ENCODE measurements at regions not wholly inside any gene's neighbourhood (a gene's known extent, or its start where the extent isn't known, plus 50 kb on each side); places are given as distances from the start of the nearest gene placed in this dataset.
A peak's percentile ranks its signal among the peaks of the same experiment; 100 is the strongest.

DNA sequence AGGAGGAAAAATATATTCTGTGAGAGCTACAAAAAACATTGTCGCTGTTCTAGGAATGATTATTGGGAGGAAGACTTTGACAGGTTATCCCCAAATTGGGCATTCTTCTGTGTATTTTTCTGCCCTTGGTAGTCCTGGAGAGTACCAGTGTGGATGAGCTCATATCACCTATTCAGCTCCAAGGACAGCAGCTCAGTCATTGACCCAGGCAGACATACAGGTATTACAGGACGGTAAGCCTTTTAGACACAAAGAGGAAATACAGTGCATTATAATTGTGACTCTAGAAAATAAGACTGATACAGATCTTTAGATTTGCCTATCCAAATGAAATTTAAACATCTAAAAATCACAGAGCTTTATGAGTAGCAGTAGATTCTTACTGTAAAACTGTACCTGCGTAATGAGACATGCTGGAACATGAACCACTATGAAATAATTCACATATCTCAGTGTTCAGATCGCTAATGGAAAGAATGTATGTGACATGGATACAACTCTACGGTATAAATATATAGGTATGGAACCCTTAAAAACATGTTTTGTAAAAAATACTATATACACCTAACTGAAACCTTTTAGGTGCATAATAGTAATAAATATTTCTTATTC is 56.0 kb downstream of the PLK2 start:
- FAIRE-seq (no peak), DNase-seq (ENCODE audit: insufficient read length, low spot score) (no peak)
- no peak for TF ChIP-seq POLR2A (IDR thresholded peaks at IDR 0.05; ENCODE audit: low read depth, low read length)

DNA sequence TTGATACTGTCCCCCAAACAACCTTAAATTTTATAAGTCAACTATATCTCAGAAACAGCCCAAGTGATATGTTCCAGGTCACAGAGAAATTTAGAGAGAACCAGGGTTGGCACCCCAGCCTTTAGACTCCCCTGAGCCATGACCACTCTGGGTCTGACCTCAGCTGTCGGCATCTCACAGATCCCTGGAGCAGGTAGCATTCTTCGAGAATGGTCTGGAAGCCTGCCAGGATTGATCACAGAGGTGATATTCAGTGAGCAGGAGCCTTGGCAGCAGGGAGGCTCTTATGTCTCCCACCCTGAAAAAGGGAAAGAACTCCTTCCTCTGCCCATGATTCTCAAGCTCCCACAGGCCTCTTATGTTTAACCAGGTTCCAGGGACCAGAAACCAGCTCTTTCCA is 58.2 kb downstream of the PLK2 start:
- no peak for TF ChIP-seq POLR2A (IDR thresholded peaks at IDR 0.05; ENCODE audit: low read depth, low read length)
- FAIRE-seq (no peak), DNase-seq (ENCODE audit: insufficient read length, low spot score) (no peak)

DNA sequence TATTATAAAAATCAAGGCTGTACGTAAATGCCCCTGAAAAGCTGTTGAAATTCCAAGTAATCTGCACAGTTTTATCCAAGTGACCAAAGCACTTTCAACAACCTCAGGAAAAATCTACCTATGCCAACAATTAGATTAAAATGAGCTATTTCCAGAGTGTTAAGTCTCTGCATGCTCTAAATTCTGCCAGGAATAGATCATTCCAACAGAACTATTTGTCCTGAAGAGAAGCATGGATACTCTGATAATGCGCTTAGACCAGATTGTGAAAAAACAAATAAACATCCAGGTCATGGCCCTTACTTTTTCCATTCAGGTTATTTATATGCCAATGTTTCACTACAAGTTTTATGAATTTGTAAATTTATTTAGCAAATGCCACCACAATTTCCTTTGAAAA is 59.1 kb downstream of the PLK2 start:
- TF ChIP-seq POLR2A (IDR thresholded peaks at IDR 0.05; ENCODE audit: low read depth, low read length) = no peak
- DNase-seq (ENCODE audit: insufficient read length, low spot score) (no peak), FAIRE-seq (no peak)

DNA sequence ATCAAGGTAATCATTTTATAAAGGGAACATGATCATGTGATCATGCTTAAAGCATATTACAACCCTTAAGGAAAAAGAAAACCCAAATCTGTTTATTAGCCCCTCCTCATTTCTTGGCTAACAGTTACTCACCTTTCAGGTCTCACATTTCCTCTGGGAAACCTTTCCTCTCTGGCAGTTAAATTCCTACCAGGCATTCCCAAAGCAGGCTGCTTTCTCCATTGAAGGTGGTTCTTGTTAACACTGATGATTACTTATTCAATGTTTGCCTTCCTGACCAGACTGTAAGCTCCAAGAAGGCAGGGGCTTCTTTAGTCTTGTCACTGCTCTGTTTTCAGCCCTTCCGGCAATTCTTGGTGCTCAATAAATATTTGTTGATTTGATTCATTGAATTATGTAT is 59.9 kb downstream of the PLK2 start:
- no peak for FAIRE-seq
- no peak for TF ChIP-seq POLR2A (IDR thresholded peaks at IDR 0.05; ENCODE audit: low read depth, low read length)
- no peak for DNase-seq (ENCODE audit: insufficient read length, low spot score)

DNA sequence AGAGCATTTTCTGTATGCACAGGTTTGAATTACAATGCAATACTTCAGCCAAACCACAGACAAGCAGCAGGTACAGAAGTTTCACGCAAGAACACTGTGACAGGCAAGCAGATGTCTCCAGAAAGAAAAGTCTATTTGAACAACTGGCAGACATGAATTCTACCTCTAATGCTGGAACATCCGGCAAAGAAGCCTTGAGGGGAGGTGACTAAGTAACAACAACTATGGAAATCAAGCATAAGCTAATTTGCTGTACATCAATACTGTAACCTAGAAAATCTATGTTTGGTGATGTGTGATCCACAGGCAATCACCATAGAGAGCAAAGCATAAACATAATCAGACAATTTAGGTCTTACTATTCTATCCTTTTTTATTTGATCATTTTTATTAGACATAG is 65.5 kb downstream of the PLK2 start:
- FAIRE-seq (no peak), DNase-seq (ENCODE audit: insufficient read length, low spot score) (no peak)
- no peak for TF ChIP-seq POLR2A (IDR thresholded peaks at IDR 0.05; ENCODE audit: low read depth, low read length)

DNA sequence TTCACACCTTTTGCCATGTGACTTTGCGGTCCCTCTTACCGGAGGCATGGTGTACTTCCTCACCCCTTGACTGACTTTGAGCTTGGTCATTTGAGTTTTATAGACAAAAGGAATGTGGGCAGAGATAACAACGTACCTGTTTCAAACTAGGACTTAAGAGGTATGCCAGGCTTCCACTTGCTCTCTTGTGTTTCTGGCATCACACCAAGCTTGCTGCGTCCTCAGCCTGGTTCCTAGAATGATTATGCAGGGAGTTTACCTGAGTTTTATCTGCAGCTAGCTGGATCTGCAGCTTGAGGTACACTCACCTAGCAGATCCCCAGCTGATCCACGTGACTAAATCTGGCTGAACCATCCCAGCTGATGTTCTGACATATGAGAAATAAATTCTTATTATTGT is 66.2 kb downstream of the PLK2 start:
- FAIRE-seq (no peak), DNase-seq (ENCODE audit: insufficient read length, low spot score) (no peak)
- TF ChIP-seq POLR2A (IDR thresholded peaks at IDR 0.05; ENCODE audit: low read depth, low read length) = no peak

DNA sequence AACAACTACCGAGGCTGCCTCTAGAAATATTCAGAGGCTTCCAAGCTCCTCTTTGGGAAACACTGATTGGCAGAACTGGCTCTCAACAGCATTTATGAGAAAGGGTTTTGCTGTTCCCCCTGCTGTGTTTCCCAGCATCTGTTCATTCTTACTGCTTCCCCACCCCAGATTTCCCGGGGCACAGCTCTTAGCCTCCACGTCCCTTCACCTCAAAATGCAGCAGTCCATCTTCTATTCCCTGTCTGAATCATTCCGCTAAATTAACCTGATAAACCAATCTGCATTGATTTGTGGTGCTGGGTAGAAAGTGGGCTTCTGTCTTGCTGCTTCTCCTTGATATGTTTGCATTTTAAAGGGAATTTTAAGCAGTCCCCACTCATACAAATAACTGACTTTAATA is 67.4 kb downstream of the PLK2 start:
- DNase-seq (ENCODE audit: insufficient read length, low spot score) (no peak), FAIRE-seq (no peak)
- no peak for TF ChIP-seq POLR2A (IDR thresholded peaks at IDR 0.05; ENCODE audit: low read depth, low read length)

DNA sequence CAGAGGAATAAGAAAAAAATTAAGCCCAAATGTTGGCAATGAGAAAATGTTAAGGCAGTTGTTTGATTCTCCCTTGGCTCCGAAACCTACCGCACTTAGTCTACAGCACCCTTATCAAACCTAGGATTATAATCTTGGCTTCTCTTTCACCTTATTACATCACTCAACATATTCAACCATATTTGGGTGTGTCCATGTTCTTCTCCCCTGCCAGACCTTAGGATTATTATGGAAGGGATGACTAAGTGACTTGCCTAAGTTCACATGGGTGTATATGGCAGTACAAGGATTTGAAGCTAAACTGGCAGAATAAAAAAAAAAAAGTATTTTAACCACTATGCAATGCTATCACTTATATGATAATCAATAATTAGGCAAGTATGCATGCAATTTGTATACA is 76.4 kb downstream of the PLK2 start:
- DNase-seq (ENCODE audit: insufficient read length, low spot score) = no peak
- no peak for TF ChIP-seq POLR2A (IDR thresholded peaks at IDR 0.05; ENCODE audit: low read depth, low read length)
- no peak for FAIRE-seq

DNA sequence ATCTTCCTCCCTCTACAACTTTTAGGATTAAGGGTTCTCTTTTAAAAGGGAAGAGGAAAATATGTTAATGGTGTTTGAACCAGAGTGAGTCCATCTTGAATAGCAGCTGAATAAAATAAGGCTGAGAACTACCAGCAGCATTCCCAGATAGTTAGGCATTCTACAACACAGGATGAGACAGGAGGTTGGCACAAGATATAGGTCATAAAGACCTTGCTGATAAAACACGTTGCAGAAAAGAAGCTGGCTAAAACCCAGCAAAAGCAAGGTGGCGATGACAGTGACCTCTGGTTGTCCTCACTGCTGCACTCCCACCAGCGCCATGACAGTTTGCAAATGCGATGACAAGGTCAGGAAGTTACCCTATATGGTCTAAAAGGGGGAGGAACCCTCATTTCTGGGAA is 77.8 kb downstream of the PLK2 start:
- TF ChIP-seq POLR2A (IDR thresholded peaks at IDR 0.05; ENCODE audit: low read depth, low read length) = no peak
- DNase-seq (ENCODE audit: insufficient read length, low spot score) = no peak
- no peak for FAIRE-seq

DNA sequence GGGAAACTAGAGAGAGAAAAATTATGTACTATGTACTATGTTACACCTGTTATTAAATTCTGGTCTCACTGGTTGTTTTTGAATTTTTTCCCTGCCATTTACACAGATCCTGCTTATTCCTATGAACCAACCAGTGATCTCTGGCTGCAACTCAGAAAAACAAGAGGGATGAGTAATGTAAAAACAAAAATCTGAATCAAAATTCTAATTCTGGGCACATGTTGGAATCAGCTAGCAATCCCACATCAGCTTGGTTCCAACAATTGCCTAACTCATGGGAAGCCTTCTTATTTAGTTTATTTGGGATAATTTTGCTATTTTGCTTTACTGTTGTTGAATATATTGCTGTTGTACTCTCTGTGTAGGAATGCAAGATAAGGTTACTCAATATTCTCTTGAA is 78.3 kb downstream of the PLK2 start:
- no peak for DNase-seq (ENCODE audit: insufficient read length, low spot score)
- FAIRE-seq = no peak
- no peak for TF ChIP-seq POLR2A (IDR thresholded peaks at IDR 0.05; ENCODE audit: low read depth, low read length)

DNA sequence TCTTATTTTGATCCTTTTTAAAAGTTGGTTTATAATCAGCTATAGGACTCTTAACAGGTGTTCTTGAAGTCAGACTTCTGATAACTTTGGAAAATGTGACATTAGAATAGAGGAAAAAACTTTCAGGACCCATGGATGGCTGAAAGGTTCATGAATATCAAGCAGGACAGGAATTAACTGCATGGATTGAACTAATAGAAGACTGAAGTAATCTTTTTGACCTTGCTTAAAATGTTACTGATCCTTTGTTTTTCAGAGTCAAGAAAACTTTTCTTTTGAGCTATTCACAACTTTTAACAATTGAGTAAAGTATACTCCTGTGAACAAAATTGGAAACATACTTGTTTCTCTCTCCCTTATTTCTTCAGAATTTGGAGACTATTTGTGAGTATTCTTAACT is 79.2 kb downstream of the PLK2 start:
- no peak for TF ChIP-seq POLR2A (IDR thresholded peaks at IDR 0.05; ENCODE audit: low read depth, low read length)
- no peak for FAIRE-seq
- DNase-seq (ENCODE audit: insufficient read length, low spot score) = no peak

DNA sequence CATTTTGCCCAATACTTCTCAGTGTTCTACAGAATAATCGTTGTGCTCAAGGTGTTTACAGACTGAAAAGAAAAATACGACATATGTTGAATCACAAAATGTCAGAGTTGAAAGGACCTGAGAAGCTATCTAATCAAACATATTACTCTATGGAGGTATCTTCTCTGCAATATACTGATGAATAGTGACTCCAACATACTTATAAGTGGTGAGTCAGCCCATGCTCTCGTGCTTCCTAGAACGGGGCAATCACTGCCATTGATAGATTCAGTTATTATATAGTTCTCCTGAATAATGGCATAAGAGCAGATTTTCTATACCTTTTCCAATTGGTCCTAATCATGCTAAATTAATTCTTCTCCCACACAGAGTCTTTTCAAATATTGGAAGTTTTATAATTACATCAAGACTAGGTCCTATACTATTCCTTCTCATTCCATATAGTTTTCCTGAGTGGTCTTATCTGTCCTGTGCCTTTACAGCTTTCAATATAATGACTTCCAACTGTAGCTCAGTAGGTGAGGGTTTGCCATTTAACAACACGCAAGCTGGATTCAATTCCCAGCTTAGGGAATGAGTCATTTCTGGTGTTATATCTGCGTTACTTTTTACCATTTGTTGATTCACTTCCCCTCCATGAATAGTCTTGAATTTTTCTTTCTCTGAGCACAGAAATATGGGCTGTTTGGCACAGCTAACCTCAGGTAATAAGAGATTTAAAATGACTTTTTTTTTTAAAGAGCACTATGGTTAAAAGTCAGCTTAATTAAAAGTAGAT is 81.1 kb downstream of the PLK2 start:
- DNase-seq (ENCODE audit: insufficient read length, low spot score) (no peak), FAIRE-seq (peak; percentile 65)
- no peak for TF ChIP-seq POLR2A (IDR thresholded peaks at IDR 0.05; ENCODE audit: low read depth, low read length)

DNA sequence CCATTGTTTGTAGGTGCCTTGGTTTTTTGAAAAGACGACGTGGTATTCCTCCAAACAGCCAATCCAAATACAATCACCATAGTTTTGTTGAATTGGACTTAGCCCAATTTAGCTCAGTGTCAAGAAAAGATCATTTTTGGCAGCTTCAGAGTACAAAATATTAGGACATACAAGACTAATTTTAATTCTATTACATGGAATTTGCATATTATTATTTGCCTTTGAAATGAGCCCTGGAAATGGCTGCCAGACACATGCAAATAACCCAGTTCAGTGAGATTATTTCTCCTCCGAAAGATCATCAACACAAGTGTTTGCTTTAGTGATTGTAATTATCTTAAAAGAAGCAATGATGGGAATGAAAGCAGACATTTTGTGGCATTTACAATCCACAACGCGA is 89.3 kb downstream of the PLK2 start:
- no peak for TF ChIP-seq POLR2A (IDR thresholded peaks at IDR 0.05; ENCODE audit: low read depth, low read length)
- DNase-seq (ENCODE audit: insufficient read length, low spot score) = no peak
- FAIRE-seq = no peak

DNA sequence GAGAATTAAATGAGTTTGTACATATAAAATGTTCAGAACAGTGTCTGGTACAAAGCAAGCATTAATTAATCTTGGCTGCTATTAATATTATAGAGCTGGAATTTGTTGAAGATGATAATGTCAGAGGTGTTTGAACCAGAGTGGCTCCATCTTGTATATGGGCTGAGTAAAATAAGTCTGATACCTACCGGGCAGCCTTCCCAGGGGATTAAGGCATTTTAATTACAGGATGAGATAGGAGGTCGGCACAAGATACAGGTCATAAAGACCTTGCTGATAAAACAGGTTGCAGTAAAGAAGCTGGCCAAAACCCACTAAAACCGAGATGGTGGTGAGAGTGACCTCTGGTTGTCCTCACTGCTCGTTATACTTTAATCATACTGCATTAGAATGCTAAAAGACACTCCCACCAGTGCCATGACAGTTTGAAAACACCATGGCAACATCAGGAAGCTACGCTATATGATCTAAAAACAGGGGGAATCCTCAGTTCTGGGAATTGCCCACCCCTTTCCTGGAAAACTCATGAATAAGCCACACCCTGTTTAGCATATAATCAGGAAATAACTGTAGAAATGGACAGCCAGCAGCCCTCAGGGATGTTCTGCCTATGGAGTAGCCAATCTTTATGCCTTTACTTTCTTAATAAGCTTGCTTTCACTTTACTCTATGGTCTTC is 90.2 kb downstream of the PLK2 start:
- TF ChIP-seq POLR2A (IDR thresholded peaks at IDR 0.05; ENCODE audit: low read depth, low read length) = no peak
- no peak for DNase-seq (ENCODE audit: insufficient read length, low spot score)
- no peak for FAIRE-seq

DNA sequence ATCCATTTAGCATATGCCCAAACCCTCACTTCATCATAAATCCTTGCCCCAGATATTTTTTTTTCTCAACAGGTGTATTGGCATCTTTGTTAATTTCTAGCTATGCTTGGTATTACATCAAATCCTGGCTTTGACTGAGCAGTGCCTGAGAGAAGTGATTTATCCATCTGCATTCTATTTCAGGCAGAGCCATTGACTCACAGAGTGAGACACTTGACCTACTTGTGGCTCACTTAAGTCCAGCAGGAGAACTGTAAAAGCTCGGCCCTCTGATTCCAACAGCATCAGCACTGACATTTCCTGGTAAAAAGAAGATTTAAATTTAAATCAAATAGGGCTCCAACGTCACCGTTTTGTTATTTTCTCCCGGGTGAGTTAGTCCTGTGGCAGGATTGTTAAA is 93.4 kb downstream of the PLK2 start:
- TF ChIP-seq POLR2A (IDR thresholded peaks at IDR 0.05; ENCODE audit: low read depth, low read length) = no peak
- peak; percentile 95 for FAIRE-seq
- peak; percentile 8 for DNase-seq (ENCODE audit: insufficient read length, low spot score)
